Muscle of back (tissue), 3 donors: ENCODE measurements at regions not wholly inside any gene's neighbourhood (a gene's known extent, or its start where the extent isn't known, plus 50 kb on each side); places are given as distances from the start of the nearest gene placed in this dataset.

ENCODE experiments used
- DNase-seq, 3 donors: peaks; one replicate each; pipeline versions ENCODE4 v3.0.0 to v3.0.0-alpha.2; 2013

GRCh38 chr9:17018540-17019196 is 116.2 kb upstream of the CNTLN start:
- DNase-seq = peak in 1 of 3 donors; percentile 1

- DNase-seq = peak; percentile 28 to 61 (median 44)
Measured at GRCh38 chr9:17017931-17018491, 116.8 kb upstream of the CNTLN start.

GRCh38 chr9:17013891-17014290 is 120.9 kb upstream of the CNTLN start:
- no peak for DNase-seq

- DNase-seq = no peak
Measured at GRCh38 chr9:17013010-17013409, 121.8 kb upstream of the CNTLN start.

- DNase-seq = no peak
Measured at GRCh38 chr9:17011880-17012279, 123.0 kb upstream of the CNTLN start.

GRCh38 chr9:17009071-17009470 is 125.8 kb upstream of the CNTLN start:
- no peak for DNase-seq

- DNase-seq = peak; percentile 80 to 95 (median 89)
Measured at GRCh38 chr9:17005056-17005823, 129.6 kb upstream of the CNTLN start.

GRCh38 chr9:17004500-17004899 is 130.3 kb upstream of the CNTLN start:
- DNase-seq = peak in 1 of 3 donors; percentile 1

GRCh38 chr9:17003576-17004240 is 131.1 kb upstream of the CNTLN start:
- peak in 2 of 3 donors; percentile 39 to 49 for DNase-seq

- no peak for DNase-seq
Measured at GRCh38 chr9:16996901-16997491, 126.5 kb upstream of the BNC2 start.

GRCh38 chr9:16992138-16992537 is 121.7 kb upstream of the BNC2 start:
- no peak for DNase-seq

GRCh38 chr9:16987026-16987425 is 116.6 kb upstream of the BNC2 start:
- DNase-seq = peak in 1 of 3 donors; percentile 9

GRCh38 chr9:16986556-16986955 is 116.1 kb upstream of the BNC2 start:
- peak in 1 of 3 donors; percentile 24 for DNase-seq

GRCh38 chr9:16985559-16986348 is 115.3 kb upstream of the BNC2 start:
- peak in 2 of 3 donors; percentile 24 to 62 for DNase-seq

GRCh38 chr9:16982780-16983310 is 112.4 kb upstream of the BNC2 start:
- no peak for DNase-seq

- no peak for DNase-seq
Measured at GRCh38 chr9:16976427-16976826, 106.0 kb upstream of the BNC2 start.

- no peak for DNase-seq
Measured at GRCh38 chr9:16974436-16974835, 104.0 kb upstream of the BNC2 start.

- no peak for DNase-seq
Measured at GRCh38 chr9:16970321-16970720, 99.9 kb upstream of the BNC2 start.

- peak in 1 of 3 donors; percentile 97 for DNase-seq
Measured at GRCh38 chr9:16964228-16964627, 93.8 kb upstream of the BNC2 start.

- DNase-seq = peak in 1 of 3 donors; percentile 28
Measured at GRCh38 chr9:16960084-16960483, 89.6 kb upstream of the BNC2 start.

GRCh38 chr9:16959391-16959790 is 88.9 kb upstream of the BNC2 start:
- DNase-seq = peak in 1 of 3 donors; percentile 47
